AG20443 (cell line): ENCODE measurements at regions not wholly inside any gene's neighbourhood (a gene's known extent, or its start where the extent isn't known, plus 50 kb on each side); places are given as distances from the start of the nearest gene placed in this dataset.

Experiments used
- DNase-seq: peaks from one replicate; pipeline ENCODE4 v3.0.0; 2012; ENCODE audit warnings: low spot score, mixed read lengths

DNA sequence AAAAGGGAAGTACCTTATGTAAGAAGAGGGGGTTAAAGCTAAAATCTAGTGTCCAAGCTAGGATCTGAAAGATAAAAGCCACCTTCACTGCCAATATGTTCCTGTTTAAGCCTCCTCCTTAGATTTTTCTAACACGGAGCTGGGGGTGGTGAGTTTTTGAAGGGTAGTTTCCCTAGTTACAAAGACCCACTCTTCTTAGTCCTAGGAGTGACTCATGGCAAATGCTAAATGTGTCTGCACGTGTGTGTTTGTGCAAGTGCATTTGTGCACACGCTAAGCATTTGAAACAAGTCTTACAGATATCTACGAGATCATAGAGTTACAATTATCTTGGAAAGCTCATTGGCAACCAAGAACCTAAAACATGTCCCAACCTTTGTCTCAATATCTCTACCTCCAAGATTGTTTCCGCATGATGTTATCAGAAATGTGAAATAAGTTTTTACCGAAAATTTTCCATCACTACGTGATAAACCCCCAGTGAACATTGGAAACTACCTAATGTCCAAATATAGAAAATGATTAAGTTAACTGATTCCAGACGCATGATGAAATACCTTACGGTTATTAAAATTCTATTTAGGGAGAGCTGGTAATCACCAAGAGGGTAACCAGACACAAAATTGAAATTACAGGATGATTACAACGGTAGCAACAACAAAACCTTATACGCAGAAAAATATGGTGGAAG lies 78.0 kb upstream of the HRH2 start:
- no peak for DNase-seq

DNA sequence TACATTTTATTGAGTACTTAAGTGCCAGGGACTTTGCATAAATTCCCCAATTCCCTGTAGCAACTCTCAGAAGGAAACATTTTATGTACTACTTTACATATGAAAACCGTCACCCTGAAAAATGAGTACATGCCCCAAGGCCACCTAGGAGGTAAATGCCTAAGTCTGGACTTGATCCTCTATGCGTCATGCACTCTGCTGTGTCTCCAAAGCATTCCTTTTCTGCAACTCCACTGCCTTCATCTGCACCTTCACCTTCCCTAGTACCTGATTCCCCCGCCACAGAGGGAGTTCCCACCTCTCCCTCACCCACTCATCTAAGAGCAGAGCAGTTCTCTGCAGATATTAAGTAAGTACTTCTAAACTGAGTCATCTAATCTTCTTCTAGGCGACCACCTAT lies 75.2 kb upstream of the HRH2 start:
- no peak for DNase-seq

DNA sequence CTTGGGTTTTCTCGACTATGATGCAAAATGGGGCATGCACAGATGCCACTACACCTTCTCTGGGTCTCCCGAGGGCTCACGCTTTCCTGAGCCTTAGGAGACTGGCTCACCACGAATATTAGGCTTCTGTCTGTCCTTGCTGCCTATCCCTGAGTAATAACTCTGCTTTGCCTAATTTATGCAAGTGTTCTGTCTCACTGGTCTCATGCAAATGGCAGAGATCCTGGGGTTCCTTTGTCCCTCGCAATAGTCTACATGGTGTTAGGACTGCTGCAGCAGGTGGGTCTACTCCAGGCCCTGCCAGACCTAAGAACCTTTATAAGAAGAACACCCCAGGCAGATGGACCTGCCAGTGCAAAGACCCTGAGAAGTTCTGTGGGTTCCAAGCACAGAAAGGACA lies 72.3 kb upstream of the HRH2 start:
- no peak for DNase-seq

DNA sequence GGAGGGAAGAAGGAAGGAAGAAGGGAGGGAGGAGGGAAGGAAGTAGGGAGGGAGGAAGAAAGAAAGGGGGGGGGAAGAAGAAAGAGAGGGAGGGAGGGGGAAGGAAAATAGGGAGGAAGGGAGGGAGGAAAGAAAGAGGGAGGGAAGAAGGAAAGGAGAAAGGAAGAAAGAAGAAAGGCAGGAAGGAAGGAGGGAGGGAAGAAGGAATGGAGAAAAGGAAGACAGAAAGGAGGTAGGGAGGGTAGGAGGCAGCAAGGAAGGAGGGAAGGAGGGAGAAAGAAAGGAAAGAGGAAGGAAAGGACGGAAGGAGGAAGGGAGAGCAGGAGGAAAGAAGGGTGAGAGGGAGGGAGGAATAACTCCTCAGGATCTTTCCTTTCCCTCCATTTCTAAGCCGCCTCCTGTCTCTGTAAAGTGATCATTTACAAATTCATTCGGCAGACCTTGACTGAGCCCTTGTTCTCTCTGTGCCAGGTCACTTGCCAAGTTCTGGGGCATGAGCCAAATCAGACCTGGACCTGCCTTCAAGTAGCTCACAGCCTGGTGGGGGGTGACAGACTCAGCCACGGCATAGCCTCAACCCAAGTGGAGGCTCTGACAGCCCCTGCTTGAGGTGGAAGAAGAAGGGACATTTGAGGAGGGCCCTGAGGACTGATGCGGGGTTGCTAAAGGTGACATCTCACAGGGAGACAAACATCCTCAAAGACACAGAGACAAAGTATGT lies 69.0 kb upstream of the HRH2 start:
- no peak for DNase-seq

DNA sequence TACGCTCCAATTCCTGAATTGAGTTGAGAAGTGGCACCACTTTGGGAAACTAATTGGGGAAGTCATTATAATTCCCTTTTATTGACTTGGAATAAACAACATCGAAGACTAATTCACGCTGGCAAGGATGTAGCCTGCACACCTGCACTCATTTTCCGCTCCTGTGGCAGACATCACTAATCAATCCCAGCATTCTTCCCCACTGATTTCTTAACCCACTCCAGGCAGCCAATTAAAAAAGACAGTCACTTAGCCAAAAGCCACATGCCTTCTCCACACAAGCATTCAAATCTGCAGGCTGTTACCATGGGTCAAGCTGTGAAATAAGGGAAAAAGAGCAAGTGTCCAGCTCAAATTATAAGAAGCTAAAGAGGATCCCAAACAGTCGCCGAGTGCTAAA lies 68.2 kb upstream of the HRH2 start:
- no peak for DNase-seq

DNA sequence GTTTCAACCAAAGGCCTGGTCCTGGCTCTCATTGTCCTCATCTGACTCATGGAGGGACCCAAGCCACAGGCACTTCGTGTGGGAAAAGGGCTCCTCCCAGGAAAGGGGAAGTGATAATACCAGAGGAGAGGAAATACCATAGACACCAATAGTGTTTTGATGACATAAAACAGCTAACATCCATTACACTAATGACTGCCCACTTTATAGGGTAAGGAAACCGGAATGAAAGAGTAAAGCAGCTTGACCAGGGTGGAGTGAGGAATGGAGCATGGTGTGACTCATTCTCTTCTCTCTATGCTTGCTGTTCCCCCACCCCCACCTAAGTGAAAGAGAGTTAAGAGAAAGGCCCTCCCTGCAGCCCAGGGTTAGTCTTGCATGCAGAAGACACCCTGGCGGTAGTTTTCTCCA lies 67.4 kb upstream of the HRH2 start:
- peak; percentile 52 for DNase-seq

DNA sequence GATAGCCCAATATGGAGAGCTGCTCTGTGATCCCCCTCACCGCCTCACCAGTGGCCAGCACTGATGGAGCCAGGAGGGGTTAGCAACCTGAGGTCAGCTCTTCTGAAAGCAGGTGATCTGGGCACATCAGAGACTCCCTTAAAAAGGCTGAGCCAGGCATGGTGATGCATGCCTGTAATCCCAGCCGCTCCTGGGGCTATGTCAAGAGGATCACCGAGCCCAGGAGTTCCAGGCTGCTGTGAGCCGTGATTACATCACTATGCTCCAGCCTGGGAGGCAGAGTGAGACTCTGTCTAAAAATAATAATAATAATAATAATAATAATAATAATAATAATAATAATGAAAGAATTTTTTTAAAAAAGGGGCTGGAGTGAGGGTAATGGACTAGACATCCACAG lies 66.6 kb upstream of the HRH2 start:
- DNase-seq, result no peak

DNA sequence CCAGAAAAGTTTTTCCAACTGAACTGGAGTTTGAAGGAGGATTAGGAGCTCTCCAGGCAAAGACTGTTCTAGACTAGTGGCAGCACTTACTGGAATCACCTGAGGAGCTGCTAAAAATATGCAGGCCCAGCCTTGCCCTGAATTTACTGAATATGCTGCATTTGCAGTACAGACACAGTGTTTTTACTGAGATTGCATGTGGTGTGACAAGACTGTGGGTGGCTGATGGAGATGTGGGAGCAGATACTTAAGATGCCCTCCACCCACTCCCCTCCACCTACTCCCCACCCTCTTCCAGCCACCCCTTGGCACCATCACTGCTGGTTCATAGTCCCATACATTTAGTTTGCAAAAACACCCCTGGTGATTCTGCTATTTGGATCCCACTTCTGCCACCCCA lies 64.1 kb upstream of the HRH2 start:
- DNase-seq, result no peak

DNA sequence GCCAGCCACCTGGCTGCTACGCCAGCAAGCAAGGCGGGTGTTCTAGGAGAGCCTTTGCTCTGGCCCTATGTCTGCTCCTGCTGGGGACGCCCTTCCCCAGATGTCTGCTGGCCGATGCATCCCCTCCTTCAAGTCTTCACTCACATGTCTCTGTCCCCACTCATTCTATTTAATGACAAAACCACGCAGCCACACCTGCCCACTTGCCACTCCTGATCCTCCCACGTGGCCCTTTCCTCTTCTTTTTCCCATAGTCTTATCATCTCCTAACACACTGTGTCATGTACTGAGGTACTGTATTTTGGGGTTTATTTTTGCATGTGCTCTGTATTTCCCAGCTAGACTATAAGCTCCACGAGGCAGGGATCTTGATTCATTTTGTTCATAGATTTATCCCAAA lies 62.0 kb upstream of the HRH2 start:
- no peak for DNase-seq

DNA sequence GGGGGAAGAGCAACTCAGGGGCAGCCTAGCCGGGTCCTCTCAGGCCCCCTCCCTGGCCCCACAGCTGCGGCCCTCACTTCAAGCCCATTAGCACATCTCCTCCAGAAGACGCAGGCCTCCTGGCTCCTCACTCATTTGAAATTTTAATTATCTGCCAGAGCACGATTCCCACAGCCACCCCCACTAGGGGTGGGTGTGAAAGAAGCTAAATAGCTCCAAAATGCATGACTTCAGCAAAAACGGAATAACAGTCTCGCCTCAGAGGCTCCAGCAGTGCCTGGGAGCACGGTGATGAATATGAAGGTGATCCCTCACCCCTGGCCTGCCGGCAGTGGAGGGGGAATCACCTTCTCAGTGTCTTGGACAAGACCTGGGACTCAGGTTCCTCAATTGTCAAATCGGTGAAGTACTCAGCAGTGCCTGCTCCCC lies 61.1 kb upstream of the HRH2 start:
- no peak for DNase-seq

DNA sequence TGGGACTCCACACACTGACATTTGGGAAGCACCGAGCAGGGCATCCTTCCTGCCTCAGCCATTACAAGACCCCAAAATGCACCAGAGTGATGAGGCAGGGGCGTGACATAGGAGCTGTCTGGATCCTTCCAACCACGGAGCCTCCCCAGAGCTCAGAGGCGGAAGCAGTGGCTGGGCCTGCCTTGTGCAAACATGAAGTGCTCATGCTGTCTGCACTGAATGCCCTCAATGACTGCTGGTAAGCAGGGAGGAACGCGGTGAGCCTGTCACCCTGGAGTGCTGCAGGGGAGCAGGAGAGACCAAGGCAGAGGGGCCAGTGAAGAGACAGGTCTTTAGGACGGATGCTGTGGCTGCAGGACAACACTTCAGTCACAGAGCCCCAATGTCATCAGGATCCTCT lies 60.2 kb upstream of the HRH2 start:
- DNase-seq, result no peak

DNA sequence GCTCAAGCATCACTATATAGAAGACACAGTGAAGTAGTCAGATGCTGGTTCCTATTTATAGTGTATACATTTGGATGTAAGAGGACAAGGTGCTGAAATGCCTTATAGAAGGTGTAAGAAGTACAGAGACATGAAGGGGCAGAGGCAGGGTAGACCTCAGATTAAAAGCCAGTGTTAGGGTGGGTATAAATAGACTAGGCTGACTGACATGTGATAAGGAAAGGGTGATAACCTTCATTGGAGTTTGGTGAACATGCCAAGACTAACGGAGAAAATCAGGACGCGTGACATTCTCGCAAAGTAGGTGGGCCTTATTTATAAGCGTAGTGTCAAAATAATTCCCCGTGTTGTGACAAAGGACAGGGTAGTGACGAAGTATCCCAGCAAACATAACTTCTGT lies 59.1 kb upstream of the HRH2 start:
- DNase-seq, result no peak

DNA sequence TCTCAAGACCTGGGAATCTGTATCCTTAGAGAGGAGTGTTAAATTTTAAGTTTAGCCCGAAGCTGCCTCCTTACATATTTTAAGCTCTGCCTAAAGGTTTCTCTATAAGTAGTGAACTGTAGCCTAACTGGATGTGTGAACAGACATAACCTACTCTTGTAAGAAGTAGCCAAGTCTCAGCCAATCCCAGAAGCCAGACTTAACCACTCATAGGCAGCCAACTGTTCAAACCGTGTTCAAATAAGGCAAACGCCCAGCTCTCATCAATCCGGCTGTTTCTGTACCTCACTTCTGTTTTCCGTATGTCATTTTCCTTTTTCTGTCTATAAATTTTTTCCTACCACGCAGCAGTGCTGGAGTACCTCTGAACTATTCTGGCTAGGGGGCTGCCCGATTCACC lies 58.7 kb upstream of the HRH2 start:
- no peak for DNase-seq

DNA sequence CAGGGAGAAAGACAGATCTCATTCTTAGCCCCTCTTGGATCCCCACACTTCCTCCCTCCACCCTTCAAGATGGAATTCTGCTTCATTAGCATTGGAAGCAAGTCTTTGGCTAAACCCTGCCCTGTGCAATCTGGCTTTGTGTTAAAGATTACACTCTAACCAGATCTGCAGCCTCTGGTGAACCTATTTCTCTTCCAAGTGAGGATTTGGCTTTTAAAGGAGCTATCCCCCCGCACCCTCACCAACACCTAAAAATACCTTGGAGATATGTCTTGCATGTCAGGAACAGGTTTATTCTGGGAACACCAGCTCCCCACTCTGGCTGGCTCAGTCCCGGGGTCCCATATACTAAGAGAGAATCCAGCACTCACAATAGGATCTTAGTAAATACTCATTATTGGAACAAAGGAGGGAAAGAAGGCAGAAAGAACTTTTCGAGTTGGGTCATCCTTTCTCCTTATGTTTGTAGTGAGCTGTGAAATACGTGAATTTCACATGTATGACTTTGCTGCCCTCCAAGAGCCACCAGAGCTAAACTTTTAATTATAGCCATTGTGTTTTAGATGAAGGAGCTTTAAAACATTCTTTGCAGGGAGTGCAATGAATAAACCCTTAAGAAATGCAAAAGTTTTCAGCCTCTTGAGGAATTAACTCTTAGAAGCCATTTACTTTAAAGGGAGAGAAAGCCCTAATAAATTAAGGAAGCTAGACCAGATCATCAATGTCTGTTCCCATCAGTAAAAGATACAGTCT lies 53.7 kb upstream of the HRH2 start:
- DNase-seq, result no peak

DNA sequence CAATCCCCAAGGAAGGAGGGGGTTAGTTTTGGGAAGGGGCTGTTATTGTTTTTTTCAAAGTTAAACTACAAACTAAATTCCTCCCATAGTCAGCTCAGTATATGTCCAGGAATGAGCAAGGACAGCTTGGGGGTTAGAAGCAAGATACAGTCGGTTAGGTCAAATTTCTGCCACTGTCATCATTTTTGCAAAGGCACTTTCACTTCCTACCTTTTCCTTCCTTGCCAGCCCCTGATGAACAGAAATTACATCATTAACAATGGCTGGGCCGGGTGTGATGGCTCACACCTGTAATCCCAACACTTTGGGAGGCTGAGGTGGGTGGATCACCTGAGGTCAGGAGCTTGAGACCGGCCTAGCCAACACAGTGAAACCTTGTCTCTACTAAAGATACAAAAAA lies 51.5 kb upstream of the HRH2 start:
- DNase-seq, result no peak
